ENCODE measurements at regions not wholly inside any gene's neighbourhood (a gene's known extent, or its start where the extent isn't known, plus 50 kb on each side); places are given as distances from the start of the nearest gene placed in this dataset.

- peaks cover 36% of the 10 kb centered on the region for H3K27me3 Mint-ChIP-seq
- H3K27ac Mint-ChIP-seq, result no peak overlapping the region
- peaks cover 0 to 5% (median 0%) of the 10 kb centered on the region in 7 donors for H3K9me3 Mint-ChIP-seq
- ATAC-seq (ENCODE audit: low read depth in 2 of 2) (no peak), DNase-seq (no peak)
- no peak overlapping the region for H3K27ac ChIP-seq (ENCODE audit: insufficient read depth, low read length, poor library complexity, severe bottlenecking)
- no peaks in the 10 kb centered on the region for H3K4me1 ChIP-seq (ENCODE audit: control insufficient read depth, insufficient read depth, low read length, poor library complexity, severe bottlenecking)
- H3K4me3 ChIP-seq (ENCODE audit: low read depth, low read length), result no peak overlapping the region
- no peaks in the 10 kb centered on the region for H3K36me3 ChIP-seq (ENCODE audit: control insufficient read depth, insufficient read depth, low read length)
- H3K9me3 ChIP-seq (ENCODE audit: control insufficient read depth in 2 of 2, low read length in 2 of 2), result no peaks in the 10 kb centered on the region
- H3K36me3 Mint-ChIP-seq, result no peaks in the 10 kb centered on the region
- no peaks in the 10 kb centered on the region for H3K4me1 Mint-ChIP-seq
- H3K27me3 ChIP-seq (ENCODE audit: control insufficient read depth, insufficient read depth, low read length), result peaks cover 9% of the 10 kb centered on the region
- no peak overlapping the region for H3K4me3 Mint-ChIP-seq
Measured at GRCh38 chr5:73363911-73364730, 84.5 kb downstream of the FOXD1 start.

- Mint-ChIP-seq H3K4me1 (no peaks in the 10 kb centered on the region), H3K36me3 (peaks cover 3% of the 10 kb centered on the region), H3K27me3 (peaks cover 23% of the 10 kb centered on the region), H3K4me3 (no peak overlapping the region), H3K9me3 (peaks cover 0 to 8% (median 0%) of the 10 kb centered on the region in 7 donors), H3K27ac (no peak overlapping the region)
- Histone ChIP-seq H3K4me3 (ENCODE audit: low read depth, low read length) (no peak overlapping the region), H3K36me3 (ENCODE audit: control insufficient read depth, insufficient read depth, low read length) (no peaks in the 10 kb centered on the region), H3K4me1 (ENCODE audit: control insufficient read depth, insufficient read depth, low read length, poor library complexity, severe bottlenecking) (no peaks in the 10 kb centered on the region), H3K27me3 (ENCODE audit: control insufficient read depth, insufficient read depth, low read length) (peaks cover 12% of the 10 kb centered on the region), H3K27ac (ENCODE audit: insufficient read depth, low read length, poor library complexity, severe bottlenecking) (no peak overlapping the region), H3K9me3 (ENCODE audit: control insufficient read depth in 2 of 2, low read length in 2 of 2) (no peaks in the 10 kb centered on the region)
- DNase-seq (no peak), ATAC-seq (ENCODE audit: low read depth in 2 of 2) (no peak)
Measured at GRCh38 chr5:73359395-73359794, 89.2 kb downstream of the FOXD1 start.

- H3K27ac ChIP-seq (ENCODE audit: insufficient read depth, low read length, poor library complexity, severe bottlenecking), result no peak overlapping the region
- Mint-ChIP-seq H3K36me3 (peaks cover 3% of the 10 kb centered on the region), H3K4me1 (no peaks in the 10 kb centered on the region), H3K4me3 (no peak overlapping the region), H3K9me3 (peaks cover 0 to 8% (median 0%) of the 10 kb centered on the region in 7 donors), H3K27me3 (peaks cover 15% of the 10 kb centered on the region), H3K27ac (no peak overlapping the region)
- ATAC-seq (ENCODE audit: low read depth in 2 of 2) (no peak), DNase-seq (no peak)
- H3K36me3 ChIP-seq (ENCODE audit: control insufficient read depth, insufficient read depth, low read length), result no peaks in the 10 kb centered on the region
- peaks cover 12% of the 10 kb centered on the region for H3K27me3 ChIP-seq (ENCODE audit: control insufficient read depth, insufficient read depth, low read length)
- no peak overlapping the region for H3K4me3 ChIP-seq (ENCODE audit: low read depth, low read length)
- H3K9me3 ChIP-seq (ENCODE audit: control insufficient read depth in 2 of 2, low read length in 2 of 2), result no peaks in the 10 kb centered on the region
- no peaks in the 10 kb centered on the region for H3K4me1 ChIP-seq (ENCODE audit: control insufficient read depth, insufficient read depth, low read length, poor library complexity, severe bottlenecking)
Measured at GRCh38 chr5:73358366-73358765, 90.2 kb downstream of the FOXD1 start.

GRCh38 chr5:73357576-73357975 is 91.0 kb downstream of the FOXD1 start:
- H3K4me1 Mint-ChIP-seq, result no peaks in the 10 kb centered on the region
- H3K4me1 ChIP-seq (ENCODE audit: control insufficient read depth, insufficient read depth, low read length, poor library complexity, severe bottlenecking), result no peaks in the 10 kb centered on the region
- H3K27me3 ChIP-seq (ENCODE audit: control insufficient read depth, insufficient read depth, low read length), result peaks cover 17% of the 10 kb centered on the region
- ATAC-seq (ENCODE audit: low read depth in 2 of 2), result no peak
- no peak overlapping the region for H3K4me3 Mint-ChIP-seq
- H3K27me3 Mint-ChIP-seq, result peaks cover 14% of the 10 kb centered on the region
- H3K36me3 Mint-ChIP-seq, result peaks cover 3% of the 10 kb centered on the region
- DNase-seq, result no peak
- no peak overlapping the region for H3K4me3 ChIP-seq (ENCODE audit: low read depth, low read length)
- H3K27ac ChIP-seq (ENCODE audit: insufficient read depth, low read length, poor library complexity, severe bottlenecking), result no peak overlapping the region
- H3K36me3 ChIP-seq (ENCODE audit: control insufficient read depth, insufficient read depth, low read length), result no peaks in the 10 kb centered on the region
- peaks cover 0 to 8% (median 0%) of the 10 kb centered on the region in 7 donors for H3K9me3 Mint-ChIP-seq
- no peak overlapping the region for H3K27ac Mint-ChIP-seq
- no peaks in the 10 kb centered on the region for H3K9me3 ChIP-seq (ENCODE audit: control insufficient read depth in 2 of 2, low read length in 2 of 2)

- Mint-ChIP-seq H3K36me3 (peaks cover 3% of the 10 kb centered on the region), H3K27me3 (peaks cover 21% of the 10 kb centered on the region)
- H3K27me3 ChIP-seq (ENCODE audit: control insufficient read depth, insufficient read depth, low read length), result peaks cover 16% of the 10 kb centered on the region
Measured at GRCh38 chr5:73355108-73355507, 93.5 kb downstream of the FOXD1 start.

GRCh38 chr5:73354406-73354805 is 94.2 kb downstream of the FOXD1 start:
- Histone ChIP-seq H3K4me1 (ENCODE audit: control insufficient read depth, insufficient read depth, low read length, poor library complexity, severe bottlenecking) (no peaks in the 10 kb centered on the region), H3K27ac (ENCODE audit: insufficient read depth, low read length, poor library complexity, severe bottlenecking) (no peak overlapping the region), H3K36me3 (ENCODE audit: control insufficient read depth, insufficient read depth, low read length) (no peaks in the 10 kb centered on the region), H3K9me3 (ENCODE audit: control insufficient read depth in 2 of 2, low read length in 2 of 2) (peaks cover 0 to 4% of the 10 kb centered on the region in 2 experiments), H3K4me3 (ENCODE audit: low read depth, low read length) (no peak overlapping the region), H3K27me3 (ENCODE audit: control insufficient read depth, insufficient read depth, low read length) (peaks cover 16% of the 10 kb centered on the region)
- no peak overlapping the region for H3K4me3 Mint-ChIP-seq
- peaks cover 19% of the 10 kb centered on the region for H3K27me3 Mint-ChIP-seq
- no peak overlapping the region for H3K27ac Mint-ChIP-seq
- H3K36me3 Mint-ChIP-seq, result peaks cover 3% of the 10 kb centered on the region
- no peak for DNase-seq
- ATAC-seq (ENCODE audit: low read depth in 2 of 2), result no peak
- H3K4me1 Mint-ChIP-seq, result no peaks in the 10 kb centered on the region
- H3K9me3 Mint-ChIP-seq, result peaks cover 4 to 14% (median 8%) of the 10 kb centered on the region in 7 donors

More at GRCh38 chr5:73355108-73355507, 93.5 kb downstream of the FOXD1 start:
- H3K27ac Mint-ChIP-seq, result no peak overlapping the region
- no peak overlapping the region for H3K4me3 Mint-ChIP-seq
- Histone ChIP-seq H3K4me1 (ENCODE audit: control insufficient read depth, insufficient read depth, low read length, poor library complexity, severe bottlenecking) (no peaks in the 10 kb centered on the region), H3K36me3 (ENCODE audit: control insufficient read depth, insufficient read depth, low read length) (no peaks in the 10 kb centered on the region), H3K9me3 (ENCODE audit: control insufficient read depth in 2 of 2, low read length in 2 of 2) (peaks cover 0 to 4% of the 10 kb centered on the region in 2 experiments), H3K27ac (ENCODE audit: insufficient read depth, low read length, poor library complexity, severe bottlenecking) (no peak overlapping the region), H3K4me3 (ENCODE audit: low read depth, low read length) (no peak overlapping the region)
- no peaks in the 10 kb centered on the region for H3K4me1 Mint-ChIP-seq
- ATAC-seq (ENCODE audit: low read depth in 2 of 2), result no peak
- no peak for DNase-seq
- peaks cover 4 to 8% (median 5%) of the 10 kb centered on the region in 7 donors for H3K9me3 Mint-ChIP-seq

GRCh38 chr5:73352649-73353230 is 95.8 kb downstream of the FOXD1 start:
- Mint-ChIP-seq H3K27ac (no peak overlapping the region), H3K4me3 (no peak overlapping the region), H3K4me1 (no peaks in the 10 kb centered on the region), H3K36me3 (peaks cover 3% of the 10 kb centered on the region), H3K27me3 (peaks cover 23% of the 10 kb centered on the region), H3K9me3 (peaks cover 5 to 15% (median 9%) of the 10 kb centered on the region in 7 donors)
- H3K27ac ChIP-seq (ENCODE audit: insufficient read depth, low read length, poor library complexity, severe bottlenecking), result no peak overlapping the region
- peaks cover 5 to 8% of the 10 kb centered on the region in 2 experiments for H3K9me3 ChIP-seq (ENCODE audit: control insufficient read depth in 2 of 2, low read length in 2 of 2)
- H3K36me3 ChIP-seq (ENCODE audit: control insufficient read depth, insufficient read depth, low read length), result no peaks in the 10 kb centered on the region
- H3K4me3 ChIP-seq (ENCODE audit: low read depth, low read length), result no peak overlapping the region
- no peaks in the 10 kb centered on the region for H3K4me1 ChIP-seq (ENCODE audit: control insufficient read depth, insufficient read depth, low read length, poor library complexity, severe bottlenecking)
- DNase-seq, result no peak
- peaks cover 16% of the 10 kb centered on the region for H3K27me3 ChIP-seq (ENCODE audit: control insufficient read depth, insufficient read depth, low read length)
- no peak for ATAC-seq (ENCODE audit: low read depth in 2 of 2)
